Activated CD8-positive, alpha-beta memory T cell treated with anti-CD3 and anti-CD28 coated beads, Interleukin-2, amount 50 U/mL, for 24 hours (primary cell): ENCODE measurements at regions not wholly inside any gene's neighbourhood (a gene's known extent, or its start where the extent isn't known, plus 50 kb on each side); places are given as distances from the start of the nearest gene placed in this dataset.

Experiments
- DNase-seq: peaks from one replicate; pipeline ENCODE4 v3.0.0-alpha.2; 2020; ENCODE audit errors: extremely low read depth

- DNase-seq, result no peak
These were observed 104.7 kb upstream of the ISL1 start for GRCh38 chr5:51278539-51278938.

DNA sequence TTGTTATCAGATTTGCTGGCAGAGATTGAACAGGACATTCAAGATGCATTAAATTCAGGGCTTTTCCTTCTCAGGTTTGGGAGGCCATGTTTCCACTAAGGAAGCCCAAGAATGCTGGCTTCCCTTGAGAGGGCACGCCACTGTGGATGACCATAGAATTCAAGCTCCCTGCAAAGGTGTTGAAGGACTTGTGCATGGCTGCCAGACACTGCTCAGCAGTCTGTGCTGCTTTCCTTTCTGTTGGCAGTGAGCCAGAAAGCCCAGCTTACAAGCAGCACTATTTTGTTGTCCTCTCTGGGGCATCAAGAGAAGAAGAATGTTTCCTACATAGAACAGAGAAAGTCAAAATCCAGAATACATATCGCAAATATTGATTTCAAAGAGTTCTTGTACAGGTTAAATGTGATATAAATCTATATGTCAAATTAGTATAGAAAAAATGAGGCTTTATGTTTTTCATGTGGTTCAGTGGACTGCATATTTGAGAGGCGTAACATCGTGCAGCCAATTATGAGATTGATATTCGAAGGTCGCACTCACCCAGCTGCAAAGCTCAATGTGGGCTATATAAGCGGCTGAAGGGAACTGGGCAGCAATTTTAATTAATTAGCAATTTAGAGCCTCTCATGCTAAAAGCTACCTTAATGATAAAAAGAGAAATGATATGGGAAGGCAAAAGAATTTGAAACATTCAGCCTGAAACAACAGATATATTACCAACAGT lies 103.1 kb upstream of the ISL1 start:
- DNase-seq, result no peak

DNA sequence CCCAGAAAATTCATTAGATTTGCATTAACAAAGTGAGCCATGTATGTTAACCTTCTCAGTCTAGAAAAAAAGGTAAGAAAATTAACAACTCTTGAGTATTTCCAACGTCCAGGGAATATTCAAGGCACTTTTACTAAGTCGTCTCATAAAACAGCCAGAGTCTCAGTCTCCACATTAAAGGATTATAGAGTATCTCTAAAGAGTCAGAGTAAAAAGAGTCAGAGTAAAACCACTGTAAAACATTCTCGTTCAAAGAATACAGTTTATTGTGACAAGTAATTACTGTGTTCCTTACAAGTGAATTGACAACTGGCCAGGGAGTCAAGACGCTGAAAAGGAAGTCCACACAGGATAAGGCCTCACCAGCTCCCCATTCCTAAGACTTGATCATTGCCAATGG lies 97.2 kb upstream of the ISL1 start:
- no peak for DNase-seq

- no peak for DNase-seq
These were observed 80.9 kb upstream of the ISL1 start for GRCh38 chr5:51302343-51302742.

- no peak for DNase-seq
These were observed 56.4 kb upstream of the ISL1 start for GRCh38 chr5:51326844-51327243.
